MM.1S (cell line): ENCODE measurements at regions not wholly inside any gene's neighbourhood (a gene's known extent, or its start where the extent isn't known, plus 50 kb on each side); places are given as distances from the start of the nearest gene placed in this dataset.

ENCODE experiments used
- DNase-seq: peaks from one replicate; pipeline ENCODE4 v3.0.0-alpha.2; 2015
- H2AFZ ChIP-seq: fragments of 300-600 bp; sonication (generic); 2 replicates; pipeline ENCODE4 v1.6.0; 2016; ENCODE audit warnings: antibody characterized with exemption, low read length
- H3F3A ChIP-seq: fragments of 300-600 bp; sonication (generic); 2 replicates; pipeline ENCODE4 v1.6.1; 2016; ENCODE audit warnings: mild to moderate bottlenecking, antibody characterized with exemption, low read length, moderate library complexity, mixed read lengths; ENCODE audit not compliant: insufficient read depth
- H3K27ac ChIP-seq: fragments of 300-600 bp; sonication (generic); 2 replicates; pipeline ENCODE4 v1.5.1; 2016; ENCODE audit warnings: mild to moderate bottlenecking, low read length
- H3K27me3 ChIP-seq: fragments of 300-600 bp; sonication (generic); replicated peaks from 2 replicates; pipeline ENCODE4 v1.6.0; 2016; ENCODE audit warnings: low read length; ENCODE audit not compliant: insufficient read depth
- H3K36me3 ChIP-seq: fragments of 300-600 bp; sonication (generic); replicated peaks from 2 replicates; pipeline ENCODE4 v1.6.1; 2016; ENCODE audit warnings: mild to moderate bottlenecking, low read length, mixed read lengths; ENCODE audit not compliant: insufficient read depth
- H3K4me1 ChIP-seq: fragments of 300-600 bp; sonication (generic); 2 replicates; pipeline ENCODE4 v1.6.1; 2016; ENCODE audit warnings: low read length, mixed read lengths
- H3K4me2 ChIP-seq: fragments of 300-600 bp; sonication (generic); 2 replicates; pipeline ENCODE4 v1.6.0; 2016; ENCODE audit warnings: low read depth, low read length
- H3K4me3 ChIP-seq: fragments of 300-600 bp; sonication (generic); 2 replicates; pipeline ENCODE4 v1.5.1; 2016; ENCODE audit warnings: low read length, mixed read lengths
- H3K79me2 ChIP-seq: fragments of 300-600 bp; sonication (generic); 2 replicates; pipeline ENCODE4 v1.6.1; 2016; ENCODE audit warnings: mixed run types, low read length, mixed read lengths
- H3K9ac ChIP-seq: fragments of 300-600 bp; sonication (generic); 2 replicates; pipeline ENCODE4 v1.6.1; 2016; ENCODE audit warnings: low read length, mixed read lengths
- H3K9me2 ChIP-seq: fragments of 300-600 bp; sonication (generic); replicated peaks from 2 replicates; pipeline ENCODE4 v1.6.1; 2016; ENCODE audit warnings: mild to moderate bottlenecking, low read length, mixed read lengths; ENCODE audit not compliant: insufficient read depth
- H3K9me3 ChIP-seq: fragments of 300-600 bp; sonication (generic); replicated peaks from 2 replicates; pipeline ENCODE4 v1.6.1; 2016; ENCODE audit warnings: mild to moderate bottlenecking, low read length, mixed read lengths; ENCODE audit not compliant: insufficient read depth
- H4K20me1 ChIP-seq: fragments of 300-600 bp; sonication (generic); 2 replicates; pipeline ENCODE4 v1.6.1; 2016; ENCODE audit warnings: mild to moderate bottlenecking, low read length, moderate library complexity, mixed read lengths; ENCODE audit not compliant: insufficient read depth
- EZH2 ChIP-seq: fragments of 300-600 bp; sonication (generic); optimal IDR thresholded peaks from 2 replicates; pipeline ENCODE3; 2017; ENCODE audit warnings: low read depth, mild to moderate bottlenecking, antibody characterized with exemption, low read length, mixed read lengths
- EZH2phosphoT487 ChIP-seq: fragments of 300-600 bp; sonication (generic); IDR thresholded peaks from 2 replicates; pipeline ENCODE4 v1.6.1; 2018; ENCODE audit warnings: antibody characterized with exemption, low read length
- TF ChIP-seq, protein P1 (sequence below): fragments of 300-600 bp; sonication (generic); IDR thresholded peaks from 2 replicates; pipeline ENCODE4 v1.5.1; 2016; ENCODE audit warnings: antibody characterized with exemption, low read length, mixed read lengths

DNA sequence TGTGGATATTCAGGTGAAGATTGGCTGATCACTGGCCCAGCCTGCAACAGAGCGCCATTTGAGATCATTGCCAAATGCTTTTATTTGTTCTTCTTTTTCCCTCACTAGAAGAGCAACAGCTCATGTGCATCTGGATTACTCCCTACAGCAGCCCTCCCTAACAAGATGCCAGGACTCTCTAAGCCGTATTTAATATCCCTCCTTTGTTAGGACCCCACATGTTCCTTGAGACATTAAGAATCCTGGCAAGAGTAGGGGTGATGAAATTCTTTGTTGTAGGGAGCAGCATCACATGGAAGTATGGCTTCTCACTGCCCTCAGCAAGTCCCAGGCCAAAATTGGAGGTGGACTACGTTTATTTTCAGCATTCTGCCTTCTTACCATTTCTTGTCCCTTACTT is 167.8 kb downstream of the PAX1 start:
- DNase-seq = no peak
- no peak overlapping the region for H3K4me2 ChIP-seq
- H4K20me1 ChIP-seq = no peaks in the 10 kb centered on the region
- H3K4me3 ChIP-seq = no peak overlapping the region
- H3K4me1 ChIP-seq = no peaks in the 10 kb centered on the region
- TF ChIP-seq EZH2phosphoT487 = no peak
- TF ChIP-seq EZH2 = no peak
- TF ChIP-seq, protein P1, sequence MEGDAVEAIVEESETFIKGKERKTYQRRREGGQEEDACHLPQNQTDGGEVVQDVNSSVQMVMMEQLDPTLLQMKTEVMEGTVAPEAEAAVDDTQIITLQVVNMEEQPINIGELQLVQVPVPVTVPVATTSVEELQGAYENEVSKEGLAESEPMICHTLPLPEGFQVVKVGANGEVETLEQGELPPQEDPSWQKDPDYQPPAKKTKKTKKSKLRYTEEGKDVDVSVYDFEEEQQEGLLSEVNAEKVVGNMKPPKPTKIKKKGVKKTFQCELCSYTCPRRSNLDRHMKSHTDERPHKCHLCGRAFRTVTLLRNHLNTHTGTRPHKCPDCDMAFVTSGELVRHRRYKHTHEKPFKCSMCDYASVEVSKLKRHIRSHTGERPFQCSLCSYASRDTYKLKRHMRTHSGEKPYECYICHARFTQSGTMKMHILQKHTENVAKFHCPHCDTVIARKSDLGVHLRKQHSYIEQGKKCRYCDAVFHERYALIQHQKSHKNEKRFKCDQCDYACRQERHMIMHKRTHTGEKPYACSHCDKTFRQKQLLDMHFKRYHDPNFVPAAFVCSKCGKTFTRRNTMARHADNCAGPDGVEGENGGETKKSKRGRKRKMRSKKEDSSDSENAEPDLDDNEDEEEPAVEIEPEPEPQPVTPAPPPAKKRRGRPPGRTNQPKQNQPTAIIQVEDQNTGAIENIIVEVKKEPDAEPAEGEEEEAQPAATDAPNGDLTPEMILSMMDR = no peak
- H3K9me3 ChIP-seq = no peaks in the 10 kb centered on the region
- no peaks in the 10 kb centered on the region for H3K36me3 ChIP-seq
- no peaks in the 10 kb centered on the region for H3F3A ChIP-seq
- H3K27me3 ChIP-seq = no peaks in the 10 kb centered on the region
- H3K27ac ChIP-seq = no peak overlapping the region
- H3K9ac ChIP-seq = no peak overlapping the region
- H3K9me2 ChIP-seq = no peaks in the 10 kb centered on the region
- H2AFZ ChIP-seq = no peak overlapping the region
- no peaks in the 10 kb centered on the region for H3K79me2 ChIP-seq

GRCh38 chr20:21867811-21868210 is 162.3 kb downstream of the PAX1 start:
- no peaks in the 10 kb centered on the region for H3K9me3 ChIP-seq
- no peak overlapping the region for H3K4me2 ChIP-seq
- no peak for DNase-seq
- TF ChIP-seq, protein P1 = no peak
- TF ChIP-seq EZH2 (no peak), EZH2phosphoT487 (no peak)
- no peaks in the 10 kb centered on the region for H3K36me3 ChIP-seq
- H3K9ac ChIP-seq = no peak overlapping the region
- H3K27ac ChIP-seq = no peak overlapping the region
- H3K9me2 ChIP-seq = no peaks in the 10 kb centered on the region
- no peak overlapping the region for H2AFZ ChIP-seq
- no peaks in the 10 kb centered on the region for H4K20me1 ChIP-seq
- no peaks in the 10 kb centered on the region for H3K79me2 ChIP-seq
- H3K27me3 ChIP-seq = no peaks in the 10 kb centered on the region
- H3K4me1 ChIP-seq = no peaks in the 10 kb centered on the region
- no peak overlapping the region for H3K4me3 ChIP-seq
- H3F3A ChIP-seq = no peaks in the 10 kb centered on the region

DNA sequence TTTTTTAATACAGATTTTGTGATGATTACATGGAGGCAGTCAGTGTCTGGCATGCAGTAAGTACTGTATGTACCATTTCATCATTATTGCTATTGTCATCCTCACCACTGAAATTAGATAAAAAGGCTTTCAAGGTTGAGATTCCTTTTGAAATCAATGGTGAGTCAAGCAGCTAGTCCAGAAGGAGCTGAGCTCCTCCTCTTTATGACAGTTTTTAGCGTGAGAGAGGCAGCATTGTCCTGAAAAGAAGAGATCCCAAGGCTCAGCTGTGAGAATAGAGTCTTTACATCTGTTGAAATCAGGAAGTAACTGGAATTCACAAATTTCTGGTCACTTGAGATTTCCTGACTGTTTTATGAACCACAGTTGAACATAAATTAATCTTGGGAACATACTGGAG is 161.9 kb downstream of the PAX1 start:
- Histone ChIP-seq H3K27ac (no peak overlapping the region), H3K9me2 (no peaks in the 10 kb centered on the region), H3K4me3 (no peak overlapping the region), H2AFZ (no peak overlapping the region), H3F3A (no peaks in the 10 kb centered on the region), H3K9me3 (no peaks in the 10 kb centered on the region), H3K9ac (no peak overlapping the region), H3K27me3 (no peaks in the 10 kb centered on the region), H3K4me2 (no peak overlapping the region), H4K20me1 (no peaks in the 10 kb centered on the region), H3K4me1 (no peaks in the 10 kb centered on the region), H3K79me2 (no peaks in the 10 kb centered on the region), H3K36me3 (no peaks in the 10 kb centered on the region)
- DNase-seq = no peak
- TF ChIP-seq EZH2phosphoT487 (no peak), EZH2 (no peak)
- TF ChIP-seq, protein P1 = no peak
